Endodermal cell (in vitro differentiated cells): ENCODE measurements at regions not wholly inside any gene's neighbourhood (a gene's known extent, or its start where the extent isn't known, plus 50 kb on each side); places are given as distances from the start of the nearest gene placed in this dataset.

ENCODE experiments used
- DNase-seq: peaks from one replicate; pipeline ENCODE4 v3.0.0-alpha.2; 2017
- H3K27ac ChIP-seq: 2 replicates; pipeline ENCODE4 v1.5.1; 2013; ENCODE audit warnings: mild to moderate bottlenecking, low read depth, low read length, moderate library complexity
- H3K27me3 ChIP-seq: 2 replicates; pipeline ENCODE4 v1.6.1; 2013; ENCODE audit warnings: mild to moderate bottlenecking, low read length, moderate library complexity; ENCODE audit not compliant: insufficient read depth, control insufficient read depth, poor library complexity, severe bottlenecking
- H3K36me3 ChIP-seq: 2 replicates; pipeline ENCODE4 v1.7.0; 2013; ENCODE audit warnings: mild to moderate bottlenecking, low read length, moderate library complexity; ENCODE audit not compliant: control insufficient read depth, insufficient read depth
- H3K4me1 ChIP-seq: one replicate; pipeline ENCODE4 v1.7.0; 2013; ENCODE audit warnings: low read length; ENCODE audit not compliant: control insufficient read depth, insufficient read depth
- H3K4me3 ChIP-seq: 2 replicates; pipeline ENCODE4 v1.5.1; 2013; ENCODE audit warnings: mild to moderate bottlenecking, low read length, moderate library complexity
- H3K9ac ChIP-seq: 2 replicates; pipeline ENCODE4 v1.6.1; 2013; ENCODE audit warnings: mild to moderate bottlenecking, low read length, moderate library complexity; ENCODE audit not compliant: poor library complexity, severe bottlenecking; ENCODE audit errors: extremely low read depth
- H3K9me3 ChIP-seq: 2 replicates; pipeline ENCODE4 v1.6.1; 2013; ENCODE audit warnings: mild to moderate bottlenecking, low read length, moderate library complexity; ENCODE audit not compliant: control insufficient read depth
- H3K27ac Mint-ChIP-seq: 2 replicates; pipeline ENCODE4 v1.8.0; 2020; ENCODE audit warnings: mixed read lengths
- H3K27me3 Mint-ChIP-seq: 2 replicates; pipeline ENCODE4 v1.8.0; 2021; ENCODE audit warnings: mild to moderate bottlenecking, mixed read lengths; ENCODE audit not compliant: insufficient read depth
- H3K36me3 Mint-ChIP-seq: 2 replicates; pipeline ENCODE4 v1.8.0; 2020; ENCODE audit warnings: low read depth, mixed read lengths
- H3K4me1 Mint-ChIP-seq: 2 replicates; pipeline ENCODE4 v1.8.0; 2020; ENCODE audit warnings: mixed read lengths
- H3K4me3 Mint-ChIP-seq: 2 replicates; pipeline ENCODE4 v1.8.0; 2020; ENCODE audit warnings: mild to moderate bottlenecking, moderate library complexity, mixed read lengths
- H3K9me3 Mint-ChIP-seq: 2 replicates; pipeline ENCODE4 v1.8.0; 2020; ENCODE audit warnings: mild to moderate bottlenecking, mixed read lengths
- WGBS, 2 experiments: methylation state at CpG; one replicate each; pipeline versions ENCODE4 v1.1.5 to v1.1.7; 2013; ENCODE audit warnings: missing lambda C conversion rate in 2 of 2, mixed read lengths in 1 of 2; ENCODE audit not compliant: insufficient coverage in 1 of 2, insufficient read length in 1 of 2; 5-methylcytosine and 5-hydroxymethylcytosine counted together
- TF ChIP-seq, protein P1 (sequence below): fragments of 200-600 bp; sonication (generic); conservative IDR thresholded peaks from 2 replicates; pipeline ENCODE4 v1.5.0; 2021; ENCODE audit warnings: antibody characterized with exemption, mild to moderate bottlenecking

DNA sequence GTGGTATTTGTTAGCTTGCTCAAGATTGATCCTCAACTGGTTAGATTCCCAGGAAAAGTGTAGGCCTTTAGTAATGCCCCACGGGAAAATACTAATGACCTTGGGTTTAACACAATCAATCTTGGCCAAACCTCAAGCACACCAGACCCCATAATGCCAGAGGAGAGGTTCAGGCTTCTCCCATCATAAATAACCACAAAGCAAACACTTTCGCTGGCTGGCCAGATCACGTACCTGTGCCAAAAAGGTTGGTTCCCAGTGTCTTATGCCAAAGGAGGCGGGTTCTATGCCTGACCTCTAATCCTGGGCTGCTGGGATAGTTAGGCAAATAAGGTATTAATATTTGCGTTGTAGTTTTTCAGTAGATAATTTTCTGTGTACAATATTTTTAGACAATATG is 379.2 kb upstream of the CDH18 start:
- no peak for DNase-seq
- H3K27me3 Mint-ChIP-seq, result no peaks in the 10 kb centered on the region
- H3K27ac Mint-ChIP-seq, result no peak overlapping the region
- H3K27ac ChIP-seq, result no peak overlapping the region
- no peaks in the 10 kb centered on the region for H3K9me3 Mint-ChIP-seq
- no peaks in the 10 kb centered on the region for H3K4me1 Mint-ChIP-seq
- H3K36me3 ChIP-seq, result no peaks in the 10 kb centered on the region
- no peaks in the 10 kb centered on the region for H3K9me3 ChIP-seq
- no peaks in the 10 kb centered on the region for H3K27me3 ChIP-seq
- no peaks in the 10 kb centered on the region for H3K36me3 Mint-ChIP-seq
- H3K4me3 ChIP-seq, result no peak overlapping the region
- 92 to 100% methylated on average over 2 to 4 of the region's 5 CpGs for WGBS, 2 experiments
- no peak overlapping the region for H3K9ac ChIP-seq
- no peak overlapping the region for H3K4me3 Mint-ChIP-seq
- TF ChIP-seq, protein P1, sequence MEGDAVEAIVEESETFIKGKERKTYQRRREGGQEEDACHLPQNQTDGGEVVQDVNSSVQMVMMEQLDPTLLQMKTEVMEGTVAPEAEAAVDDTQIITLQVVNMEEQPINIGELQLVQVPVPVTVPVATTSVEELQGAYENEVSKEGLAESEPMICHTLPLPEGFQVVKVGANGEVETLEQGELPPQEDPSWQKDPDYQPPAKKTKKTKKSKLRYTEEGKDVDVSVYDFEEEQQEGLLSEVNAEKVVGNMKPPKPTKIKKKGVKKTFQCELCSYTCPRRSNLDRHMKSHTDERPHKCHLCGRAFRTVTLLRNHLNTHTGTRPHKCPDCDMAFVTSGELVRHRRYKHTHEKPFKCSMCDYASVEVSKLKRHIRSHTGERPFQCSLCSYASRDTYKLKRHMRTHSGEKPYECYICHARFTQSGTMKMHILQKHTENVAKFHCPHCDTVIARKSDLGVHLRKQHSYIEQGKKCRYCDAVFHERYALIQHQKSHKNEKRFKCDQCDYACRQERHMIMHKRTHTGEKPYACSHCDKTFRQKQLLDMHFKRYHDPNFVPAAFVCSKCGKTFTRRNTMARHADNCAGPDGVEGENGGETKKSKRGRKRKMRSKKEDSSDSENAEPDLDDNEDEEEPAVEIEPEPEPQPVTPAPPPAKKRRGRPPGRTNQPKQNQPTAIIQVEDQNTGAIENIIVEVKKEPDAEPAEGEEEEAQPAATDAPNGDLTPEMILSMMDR, result no peak
- H3K4me1 ChIP-seq, result no peaks in the 10 kb centered on the region

DNA sequence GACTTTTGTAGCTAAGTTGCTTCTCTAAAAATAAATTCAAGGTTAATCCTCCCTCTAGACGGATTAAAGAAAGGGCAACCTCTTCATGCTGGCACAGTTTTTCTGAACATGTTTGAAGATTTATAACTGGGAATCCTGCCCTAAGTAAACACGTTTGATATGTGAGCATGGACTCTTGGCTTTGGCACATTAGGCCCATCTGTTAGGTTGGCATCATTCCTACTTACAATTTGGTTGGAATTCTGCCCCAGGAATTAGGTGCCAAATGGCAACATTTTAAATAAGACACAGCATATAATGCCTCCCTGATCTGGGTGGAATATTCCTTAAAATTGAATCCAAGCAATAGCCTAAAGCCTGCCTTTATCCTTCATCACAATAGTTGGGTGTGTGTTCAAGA is 372.3 kb upstream of the CDH18 start:
- Histone ChIP-seq H3K27me3 (no peaks in the 10 kb centered on the region), H3K9me3 (no peaks in the 10 kb centered on the region), H3K36me3 (no peaks in the 10 kb centered on the region), H3K27ac (no peak overlapping the region), H3K4me1 (no peaks in the 10 kb centered on the region), H3K9ac (no peak overlapping the region), H3K4me3 (no peak overlapping the region)
- no peak overlapping the region for H3K4me3 Mint-ChIP-seq
- WGBS, 2 experiments, result 86 to 100% methylated on average over 2 of the region's 2 CpGs
- H3K27me3 Mint-ChIP-seq, result no peaks in the 10 kb centered on the region
- DNase-seq, result no peak
- no peak overlapping the region for H3K27ac Mint-ChIP-seq
- peaks cover 3% of the 10 kb centered on the region for H3K9me3 Mint-ChIP-seq
- H3K36me3 Mint-ChIP-seq, result no peaks in the 10 kb centered on the region
- TF ChIP-seq, protein P1, result no peak
- no peaks in the 10 kb centered on the region for H3K4me1 Mint-ChIP-seq

DNA sequence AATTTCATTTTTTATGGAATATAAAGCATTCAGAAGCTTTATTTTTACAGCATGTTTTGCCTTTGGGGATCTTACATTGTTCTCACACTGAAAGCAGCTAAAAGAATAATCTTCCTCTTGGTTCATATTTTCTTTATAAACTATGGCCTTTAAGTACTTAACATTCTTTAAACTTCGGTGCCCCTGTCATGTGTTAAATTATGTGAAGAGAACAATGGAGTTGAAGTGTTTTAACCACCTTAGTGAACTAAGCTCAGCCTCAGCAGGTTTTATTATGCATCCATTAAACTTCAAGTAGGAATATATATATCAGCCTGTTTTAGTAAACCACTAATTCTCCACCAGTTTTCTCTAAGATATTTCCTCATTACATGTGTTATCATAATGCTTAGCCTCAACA is 371.4 kb upstream of the CDH18 start:
- H3K9ac ChIP-seq, result no peak overlapping the region
- H3K9me3 ChIP-seq, result no peaks in the 10 kb centered on the region
- Mint-ChIP-seq H3K9me3 (peaks cover 3% of the 10 kb centered on the region), H3K36me3 (no peaks in the 10 kb centered on the region), H3K4me1 (no peaks in the 10 kb centered on the region), H3K27me3 (no peaks in the 10 kb centered on the region), H3K4me3 (no peak overlapping the region), H3K27ac (no peak overlapping the region)
- H3K4me3 ChIP-seq, result no peak overlapping the region
- TF ChIP-seq, protein P1, result no peak
- H3K27ac ChIP-seq, result no peak overlapping the region
- H3K36me3 ChIP-seq, result no peaks in the 10 kb centered on the region
- WGBS, 2 experiments, result 100% methylated on average over 1 of the region's 1 CpG; no CpG with 5 or more reads in 1 of the 2 experiments
- DNase-seq, result no peak
- no peaks in the 10 kb centered on the region for H3K27me3 ChIP-seq
- no peaks in the 10 kb centered on the region for H3K4me1 ChIP-seq
